ENCODE measurements at regions not wholly inside any gene's neighbourhood (a gene's known extent, or its start where the extent isn't known, plus 50 kb on each side); places are given as distances from the start of the nearest gene placed in this dataset.

DNA sequence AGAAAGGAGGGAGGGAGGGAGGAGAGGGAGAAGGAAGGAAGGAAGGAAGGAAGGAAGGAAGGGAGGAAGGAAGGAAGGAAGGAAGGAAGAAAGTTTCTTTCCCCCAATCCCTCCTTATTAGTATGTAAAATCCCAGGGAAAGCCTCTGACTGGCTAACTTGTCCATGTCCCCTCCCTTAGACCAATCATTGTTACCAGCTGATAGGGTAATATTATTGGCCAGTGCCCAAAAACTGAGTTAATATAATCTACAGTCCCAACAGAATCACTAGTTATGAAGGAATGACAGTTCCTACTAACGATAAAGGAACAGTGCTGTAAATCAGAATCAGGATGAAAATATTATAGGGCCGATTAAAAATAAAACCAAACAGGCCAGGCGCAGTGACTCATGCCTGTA, 53.6 kb upstream of the CCNG1 start:
- H3K4me3 Mint-ChIP-seq, result no peak overlapping the region
- TF ChIP-seq, protein P1, sequence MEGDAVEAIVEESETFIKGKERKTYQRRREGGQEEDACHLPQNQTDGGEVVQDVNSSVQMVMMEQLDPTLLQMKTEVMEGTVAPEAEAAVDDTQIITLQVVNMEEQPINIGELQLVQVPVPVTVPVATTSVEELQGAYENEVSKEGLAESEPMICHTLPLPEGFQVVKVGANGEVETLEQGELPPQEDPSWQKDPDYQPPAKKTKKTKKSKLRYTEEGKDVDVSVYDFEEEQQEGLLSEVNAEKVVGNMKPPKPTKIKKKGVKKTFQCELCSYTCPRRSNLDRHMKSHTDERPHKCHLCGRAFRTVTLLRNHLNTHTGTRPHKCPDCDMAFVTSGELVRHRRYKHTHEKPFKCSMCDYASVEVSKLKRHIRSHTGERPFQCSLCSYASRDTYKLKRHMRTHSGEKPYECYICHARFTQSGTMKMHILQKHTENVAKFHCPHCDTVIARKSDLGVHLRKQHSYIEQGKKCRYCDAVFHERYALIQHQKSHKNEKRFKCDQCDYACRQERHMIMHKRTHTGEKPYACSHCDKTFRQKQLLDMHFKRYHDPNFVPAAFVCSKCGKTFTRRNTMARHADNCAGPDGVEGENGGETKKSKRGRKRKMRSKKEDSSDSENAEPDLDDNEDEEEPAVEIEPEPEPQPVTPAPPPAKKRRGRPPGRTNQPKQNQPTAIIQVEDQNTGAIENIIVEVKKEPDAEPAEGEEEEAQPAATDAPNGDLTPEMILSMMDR (conservative IDR thresholded peaks at IDR 0.05), result no peak
- no peak overlapping the region for H3K27ac Mint-ChIP-seq (ENCODE audit: unreplicated experiment)
- H3K4me1 Mint-ChIP-seq, result peaks cover 24% of the 10 kb centered on the region
- no peaks in the 10 kb centered on the region for H3K27me3 Mint-ChIP-seq (ENCODE audit: low read depth)
- no peaks in the 10 kb centered on the region for H3K36me3 Mint-ChIP-seq (ENCODE audit: low read depth)
- peaks cover 3% of the 10 kb centered on the region for H3K9me3 Mint-ChIP-seq
- DNase-seq (ENCODE audit: low read depth, low spot score), result no peak

DNA sequence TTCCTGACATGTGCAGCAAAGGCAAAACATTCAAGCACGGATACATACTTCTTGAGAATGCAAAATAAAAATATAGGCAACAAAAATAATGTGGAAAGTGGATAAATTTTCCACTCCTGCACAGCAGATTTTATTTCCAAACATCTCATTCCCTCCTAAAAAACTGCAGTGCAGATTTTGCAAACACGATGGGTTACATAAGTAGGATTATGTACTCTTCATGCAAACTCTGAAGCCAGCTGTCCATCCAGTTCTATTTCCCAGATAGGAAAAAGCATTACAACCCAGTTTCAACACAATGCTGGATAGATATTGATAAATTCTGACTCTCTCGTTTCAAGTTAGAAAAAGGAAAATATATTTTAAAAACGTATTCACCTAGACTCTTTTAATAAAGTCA, 52.7 kb upstream of the CCNG1 start:
- Mint-ChIP-seq H3K36me3 (ENCODE audit: low read depth) (no peaks in the 10 kb centered on the region), H3K27me3 (ENCODE audit: low read depth) (no peaks in the 10 kb centered on the region), H3K9me3 (peaks cover 3% of the 10 kb centered on the region), H3K27ac (ENCODE audit: unreplicated experiment) (no peak overlapping the region), H3K4me1 (peaks cover 15% of the 10 kb centered on the region), H3K4me3 (no peak overlapping the region)
- DNase-seq (ENCODE audit: low read depth, low spot score), result no peak
- TF ChIP-seq, protein P1 (conservative IDR thresholded peaks at IDR 0.05), result no peak

DNA sequence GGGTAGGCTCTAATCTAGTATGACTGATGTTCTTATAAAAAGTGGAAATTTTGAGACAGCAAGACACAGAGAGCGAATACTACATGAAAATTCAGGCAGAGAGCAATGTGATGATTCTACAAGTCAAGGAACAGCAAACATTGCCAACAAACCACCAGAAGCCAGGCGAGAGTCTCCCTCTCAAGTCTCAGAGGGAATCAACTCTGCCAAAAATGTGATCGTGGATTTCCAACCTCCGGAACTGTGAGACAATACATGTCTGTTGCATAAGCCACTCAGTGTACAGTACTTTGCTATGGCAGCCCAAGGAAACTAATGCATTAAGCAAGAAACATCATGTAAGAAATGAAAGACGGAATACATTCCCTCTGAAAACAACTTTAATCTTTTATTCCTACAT, 52.1 kb upstream of the CCNG1 start:
- peaks cover 12% of the 10 kb centered on the region for H3K4me1 Mint-ChIP-seq
- H3K27me3 Mint-ChIP-seq (ENCODE audit: low read depth), result no peaks in the 10 kb centered on the region
- H3K36me3 Mint-ChIP-seq (ENCODE audit: low read depth), result peaks cover under 1% of the 10 kb centered on the region
- H3K4me3 Mint-ChIP-seq, result no peak overlapping the region
- no peak for DNase-seq (ENCODE audit: low read depth, low spot score)
- peaks cover 3% of the 10 kb centered on the region for H3K9me3 Mint-ChIP-seq
- TF ChIP-seq, protein P1 (conservative IDR thresholded peaks at IDR 0.05), result no peak
- H3K27ac Mint-ChIP-seq (ENCODE audit: unreplicated experiment), result no peak overlapping the region

DNA sequence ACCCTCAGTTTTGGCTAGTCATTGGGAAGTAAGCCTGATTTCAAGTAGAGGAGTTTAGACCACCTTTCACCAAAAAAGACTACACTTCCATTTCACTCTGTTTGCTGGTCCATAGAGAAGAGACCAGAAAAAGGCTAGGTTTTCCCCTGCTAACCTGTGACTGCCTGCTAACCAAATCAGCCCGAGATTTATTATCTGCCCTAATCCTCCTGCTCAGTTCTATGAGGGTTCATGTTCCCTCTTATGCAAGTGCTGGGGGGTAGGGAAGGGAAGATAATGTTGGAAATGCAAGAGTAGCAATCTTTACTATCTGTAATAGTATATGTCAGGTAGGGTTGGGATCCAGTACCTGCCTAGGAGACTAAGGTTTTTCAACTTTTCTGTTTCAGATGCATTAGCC, 51.6 kb upstream of the CCNG1 start:
- TF ChIP-seq, protein P1 (conservative IDR thresholded peaks at IDR 0.05), result no peak
- DNase-seq (ENCODE audit: low read depth, low spot score), result no peak
- H3K9me3 Mint-ChIP-seq, result peaks cover 3% of the 10 kb centered on the region
- peaks cover 3% of the 10 kb centered on the region for H3K36me3 Mint-ChIP-seq (ENCODE audit: low read depth)
- peaks cover 12% of the 10 kb centered on the region for H3K4me1 Mint-ChIP-seq
- H3K4me3 Mint-ChIP-seq, result no peak overlapping the region
- no peak overlapping the region for H3K27ac Mint-ChIP-seq (ENCODE audit: unreplicated experiment)
- no peaks in the 10 kb centered on the region for H3K27me3 Mint-ChIP-seq (ENCODE audit: low read depth)

DNA sequence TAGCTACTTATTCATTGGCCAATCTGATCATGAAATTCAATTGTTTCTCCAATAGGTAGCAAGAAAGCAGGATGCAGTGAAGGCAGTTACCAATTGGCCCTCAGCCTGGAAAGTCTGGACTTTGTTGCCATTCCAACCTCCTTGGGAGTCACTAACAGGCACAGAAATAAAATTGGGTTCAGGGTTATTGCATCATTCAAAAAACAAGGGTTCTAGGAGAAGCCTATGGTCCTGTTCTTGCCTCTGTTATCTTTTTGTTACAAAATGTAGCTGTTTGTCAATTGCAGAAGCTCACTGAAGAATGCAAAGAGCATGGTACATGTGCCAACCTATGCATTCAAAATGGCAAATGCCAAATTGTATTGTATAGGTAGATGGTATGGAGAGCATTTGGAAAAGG, 51.0 kb upstream of the CCNG1 start:
- Mint-ChIP-seq H3K27ac (ENCODE audit: unreplicated experiment) (no peak overlapping the region), H3K4me3 (no peak overlapping the region), H3K36me3 (ENCODE audit: low read depth) (peaks cover 3% of the 10 kb centered on the region), H3K27me3 (ENCODE audit: low read depth) (no peaks in the 10 kb centered on the region), H3K9me3 (peaks cover 6% of the 10 kb centered on the region), H3K4me1 (peaks cover 12% of the 10 kb centered on the region)
- DNase-seq (ENCODE audit: low read depth, low spot score), result no peak
- TF ChIP-seq, protein P1 (conservative IDR thresholded peaks at IDR 0.05), result no peak
